ENCODE measurements at regions not wholly inside any gene's neighbourhood (a gene's known extent, or its start where the extent isn't known, plus 50 kb on each side); places are given as distances from the start of the nearest gene placed in this dataset.
A peak's percentile ranks its signal among the peaks of the same experiment; 100 is the strongest.

GRCh38 chr17:77392376-77393273 is 251.9 kb downstream of the SEC14L1 start (continued):
- TF ChIP-seq ZNF532 (CRISPR knock-in tag; IDR thresholded peaks at IDR 0.05; ENCODE audit: borderline replicate concordance) (no peak), ZNF423 (CRISPR knock-in tag; IDR thresholded peaks at IDR 0.05) (no peak), FOXK1 (CRISPR knock-in tag; IDR thresholded peaks at IDR 0.05) (no peak), IRF1 (CRISPR knock-in tag; IDR thresholded peaks at IDR 0.05) (no peak), MXD4 (CRISPR knock-in tag; IDR thresholded peaks at IDR 0.05; ENCODE audit: borderline replicate concordance) (no peak), ELF4 (CRISPR knock-in tag; IDR thresholded peaks at IDR 0.05; ENCODE audit: low read depth) (no peak), HMGXB4 (CRISPR knock-in tag; IDR thresholded peaks at IDR 0.05) (peak; percentile 22; the same call in 1 of the 2 replicates), NFE2L1 (CRISPR knock-in tag; IDR thresholded peaks at IDR 0.05) (no peak), STAT6 (CRISPR knock-in tag; conservative IDR thresholded peaks at IDR 0.05; ENCODE audit: low read depth) (no peak), ARID4B (CRISPR knock-in tag; IDR thresholded peaks at IDR 0.05; ENCODE audit: borderline replicate concordance) (no peak), USF2 (CRISPR knock-in tag; IDR thresholded peaks at IDR 0.05) (peak; percentile 55), ESRRA (CRISPR knock-in tag; IDR thresholded peaks at IDR 0.05; ENCODE audit: borderline replicate concordance) (no peak), ZNF263 (CRISPR knock-in tag; IDR thresholded peaks at IDR 0.05; ENCODE audit: low read depth) (no peak), CBFB (CRISPR knock-in tag; IDR thresholded peaks at IDR 0.05; ENCODE audit: low read depth) (0 out of 2 replicates have a peak, but pooled peaks have one; percentile 20), MAX (CRISPR knock-in tag; IDR thresholded peaks at IDR 0.05) (0 out of 2 replicates have a peak, but pooled peaks have one; percentile 45), ZNF138 (CRISPR knock-in tag; conservative IDR thresholded peaks at IDR 0.05) (no peak), GABPB1 (CRISPR knock-in tag; IDR thresholded peaks at IDR 0.05) (0 out of 2 replicates have a peak, but pooled peaks have one; percentile 40), SMAD4 (CRISPR knock-in tag; IDR thresholded peaks at IDR 0.05) (no peak), ZBTB43 (CRISPR knock-in tag; IDR thresholded peaks at IDR 0.05) (no peak)

Measured in WTC11 (cell line).